ENCODE measurements at regions not wholly inside any gene's neighbourhood (a gene's known extent, or its start where the extent isn't known, plus 50 kb on each side); places are given as distances from the start of the nearest gene placed in this dataset.

DNA sequence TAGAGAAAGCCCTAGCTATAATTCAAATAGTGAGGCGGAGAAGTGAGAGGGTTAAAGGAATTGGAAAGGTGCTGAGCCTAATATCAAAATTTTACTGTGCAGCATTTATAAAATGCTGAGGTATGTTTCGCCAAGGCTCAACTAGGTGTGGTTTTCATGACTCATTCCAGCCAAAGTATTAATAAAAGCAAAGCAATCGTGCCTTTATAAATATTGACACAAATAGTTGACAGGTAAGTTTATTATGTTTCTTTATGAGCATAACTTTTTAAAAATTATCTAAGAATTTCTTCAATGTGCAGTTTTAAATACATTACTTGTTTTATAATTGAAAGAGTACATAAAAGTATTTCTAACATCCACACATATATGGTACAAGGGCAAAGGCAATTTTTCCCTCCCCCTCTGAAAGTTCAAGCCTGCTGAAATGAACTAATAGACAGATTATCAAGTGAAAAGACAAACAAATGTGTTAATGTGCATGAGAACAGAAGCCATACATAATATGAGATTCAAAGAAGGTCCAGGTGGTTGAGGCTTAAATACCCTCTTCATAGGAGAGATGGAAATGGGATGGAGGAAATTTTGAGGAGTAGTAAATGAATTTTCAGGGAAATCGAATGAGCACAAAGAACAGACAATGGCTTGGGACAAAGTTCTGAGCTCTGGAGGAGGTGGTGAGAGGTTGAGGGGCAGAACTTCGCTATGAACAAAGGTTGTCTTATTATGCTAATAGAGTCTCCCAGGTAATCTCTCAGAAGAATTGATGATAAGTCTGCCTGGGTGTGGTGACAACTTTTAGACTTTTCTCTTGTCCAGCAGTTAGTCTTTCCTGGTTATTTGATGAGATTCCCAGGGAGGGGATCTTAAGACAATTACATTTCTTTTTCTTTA, 326.5 kb downstream of the BUD13 start:
- no peak overlapping the region for H2AFZ ChIP-seq (ENCODE audit: low read length)
- no peak for DNase-seq (ENCODE audit: low read depth in 2 of 2)
- H3K9me3 ChIP-seq (ENCODE audit: control insufficient read depth, insufficient read depth, low read depth, low read length), result no peaks in the 10 kb centered on the region
- H3K4me3 ChIP-seq (replicated peaks in 1 of 4; ENCODE audit: control extremely low read depth in 1 of 4, insufficient read depth in 1 of 4, low read depth in 3 of 4, low read length in 4 of 4), result no peak overlapping the region
- no peaks in the 10 kb centered on the region for H3K79me2 ChIP-seq (ENCODE audit: control insufficient read depth, insufficient read depth, low read length)
- H3K4me2 ChIP-seq (ENCODE audit: extremely low read depth, insufficient read depth, low read length), result no peak overlapping the region
- TF ChIP-seq EZH2 (IDR thresholded peaks at IDR 0.05; ENCODE audit: low read length, missing control alignments), result no peak
- TF ChIP-seq, protein P1, sequence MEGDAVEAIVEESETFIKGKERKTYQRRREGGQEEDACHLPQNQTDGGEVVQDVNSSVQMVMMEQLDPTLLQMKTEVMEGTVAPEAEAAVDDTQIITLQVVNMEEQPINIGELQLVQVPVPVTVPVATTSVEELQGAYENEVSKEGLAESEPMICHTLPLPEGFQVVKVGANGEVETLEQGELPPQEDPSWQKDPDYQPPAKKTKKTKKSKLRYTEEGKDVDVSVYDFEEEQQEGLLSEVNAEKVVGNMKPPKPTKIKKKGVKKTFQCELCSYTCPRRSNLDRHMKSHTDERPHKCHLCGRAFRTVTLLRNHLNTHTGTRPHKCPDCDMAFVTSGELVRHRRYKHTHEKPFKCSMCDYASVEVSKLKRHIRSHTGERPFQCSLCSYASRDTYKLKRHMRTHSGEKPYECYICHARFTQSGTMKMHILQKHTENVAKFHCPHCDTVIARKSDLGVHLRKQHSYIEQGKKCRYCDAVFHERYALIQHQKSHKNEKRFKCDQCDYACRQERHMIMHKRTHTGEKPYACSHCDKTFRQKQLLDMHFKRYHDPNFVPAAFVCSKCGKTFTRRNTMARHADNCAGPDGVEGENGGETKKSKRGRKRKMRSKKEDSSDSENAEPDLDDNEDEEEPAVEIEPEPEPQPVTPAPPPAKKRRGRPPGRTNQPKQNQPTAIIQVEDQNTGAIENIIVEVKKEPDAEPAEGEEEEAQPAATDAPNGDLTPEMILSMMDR (conservative IDR thresholded peaks at IDR 0.05 in 1 of 2, IDR thresholded peaks at IDR 0.05 in 1 of 2; ENCODE audit: low read depth in 1 of 2, low read length in 2 of 2), result no peak
- H3K36me3 ChIP-seq (ENCODE audit: control insufficient read depth, insufficient read depth, low read length), result no peaks in the 10 kb centered on the region
- H3K27me3 ChIP-seq (ENCODE audit: control insufficient read depth, insufficient read depth, low read length), result no peaks in the 10 kb centered on the region
- no peaks in the 10 kb centered on the region for H3K4me1 ChIP-seq (ENCODE audit: control insufficient read depth, extremely low read depth, insufficient read depth, low read length)
- H3K9ac ChIP-seq (ENCODE audit: insufficient read depth, low read length), result no peak overlapping the region
- H3K27ac ChIP-seq (ENCODE audit: insufficient read depth, low read length), result no peak overlapping the region
- no peaks in the 10 kb centered on the region for H4K20me1 ChIP-seq (ENCODE audit: control insufficient read depth, extremely low read depth, insufficient read depth, low read length)

DNA sequence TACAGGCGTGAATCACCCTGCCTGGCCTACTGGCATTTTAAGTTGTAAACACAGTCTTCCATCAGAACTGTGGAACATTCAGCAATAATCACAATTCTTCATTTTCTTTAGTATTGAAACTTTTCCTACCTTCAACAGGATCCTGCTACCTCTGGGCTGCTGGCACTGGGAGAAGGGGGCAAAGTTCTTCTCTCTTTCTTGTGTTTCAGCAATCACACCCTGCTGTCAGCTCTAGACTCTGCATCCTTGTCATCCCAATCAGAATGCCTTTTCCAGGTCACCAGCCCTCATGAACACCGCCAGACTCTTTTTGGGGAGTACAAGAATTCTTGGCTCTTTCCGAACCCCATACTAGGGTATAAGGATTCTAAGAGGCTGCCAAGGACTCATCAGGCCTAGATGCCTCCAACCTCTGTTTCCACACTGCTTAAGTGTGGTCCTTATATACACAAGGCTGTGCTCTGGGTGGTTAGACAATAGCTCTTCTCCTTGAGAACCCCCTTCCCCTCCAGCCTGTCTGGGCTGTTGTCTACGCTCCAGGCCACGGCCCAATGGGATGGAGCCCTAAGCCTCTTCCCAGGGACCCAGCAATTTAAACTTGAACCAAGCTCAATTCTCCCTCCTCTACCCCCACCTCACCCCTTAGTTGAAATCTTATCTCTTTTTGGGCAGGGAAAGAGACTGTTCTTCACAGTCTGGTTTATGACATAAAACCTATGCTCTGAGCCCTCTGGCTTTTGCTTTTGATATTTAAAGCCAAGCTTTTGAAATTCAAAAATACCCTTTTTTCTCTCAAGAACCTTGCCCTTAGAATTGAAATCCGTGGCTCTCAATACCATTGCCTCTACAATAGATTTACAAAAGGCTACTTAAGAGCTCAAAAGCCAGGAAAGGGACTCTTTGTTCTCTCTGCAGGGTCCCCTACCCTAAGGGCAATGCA, 327.4 kb downstream of the BUD13 start:
- H3K9me3 ChIP-seq (ENCODE audit: control insufficient read depth, insufficient read depth, low read depth, low read length), result no peaks in the 10 kb centered on the region

More for the DNA sequence above, 327.4 kb downstream of the BUD13 start:
- Histone ChIP-seq H4K20me1 (ENCODE audit: control insufficient read depth, extremely low read depth, insufficient read depth, low read length) (no peaks in the 10 kb centered on the region), H3K4me2 (ENCODE audit: extremely low read depth, insufficient read depth, low read length) (no peak overlapping the region), H3K9ac (ENCODE audit: insufficient read depth, low read length) (no peak overlapping the region), H3K79me2 (ENCODE audit: control insufficient read depth, insufficient read depth, low read length) (no peaks in the 10 kb centered on the region), H3K27me3 (ENCODE audit: control insufficient read depth, insufficient read depth, low read length) (no peaks in the 10 kb centered on the region), H3K27ac (ENCODE audit: insufficient read depth, low read length) (no peak overlapping the region), H2AFZ (ENCODE audit: low read length) (no peak overlapping the region), H3K36me3 (ENCODE audit: control insufficient read depth, insufficient read depth, low read length) (no peaks in the 10 kb centered on the region), H3K4me3 (replicated peaks in 1 of 4; ENCODE audit: control extremely low read depth in 1 of 4, insufficient read depth in 1 of 4, low read depth in 3 of 4, low read length in 4 of 4) (no peak overlapping the region), H3K4me1 (ENCODE audit: control insufficient read depth, extremely low read depth, insufficient read depth, low read length) (no peaks in the 10 kb centered on the region)
- TF ChIP-seq, protein P1 (conservative IDR thresholded peaks at IDR 0.05 in 1 of 2, IDR thresholded peaks at IDR 0.05 in 1 of 2; ENCODE audit: low read depth in 1 of 2, low read length in 2 of 2), result no peak
- no peak for TF ChIP-seq EZH2 (IDR thresholded peaks at IDR 0.05; ENCODE audit: low read length, missing control alignments)
- DNase-seq (ENCODE audit: low read depth in 2 of 2), result no peak
